ENCODE measurements at regions not wholly inside any gene's neighbourhood (a gene's known extent, or its start where the extent isn't known, plus 50 kb on each side); places are given as distances from the start of the nearest gene placed in this dataset.
"Not testable (repeated sequence)": the region's sequence is repeated elsewhere in the genome, so short reads cannot be mapped to it uniquely, and the experiment has no call there.

DNA sequence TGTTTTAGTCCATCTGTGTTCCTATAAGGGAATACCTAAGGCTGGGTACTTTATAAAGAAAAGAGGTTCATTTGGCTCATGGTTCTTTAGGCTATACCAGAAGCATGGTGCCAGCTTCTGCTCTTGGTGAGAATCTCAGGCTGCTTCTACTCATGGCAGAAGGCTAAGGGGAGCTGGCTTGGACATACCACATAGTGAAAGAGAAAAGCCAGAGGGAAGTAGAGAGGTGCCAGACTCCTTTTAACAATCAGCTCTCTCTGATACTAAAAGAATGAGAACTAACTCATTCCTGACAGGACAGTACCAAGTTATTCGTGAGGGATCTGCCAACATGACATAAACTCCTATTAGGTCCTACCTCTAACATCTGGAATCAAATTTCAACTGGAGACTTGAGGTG lies 1250.2 kb upstream of the CNTN5 start:
- Histone ChIP-seq H3F3A (ENCODE audit: insufficient read depth) (no peaks in the 10 kb centered on the region), H3K27me3 (ENCODE audit: low read length) (no peaks in the 10 kb centered on the region), H3K9me3 (ENCODE audit: insufficient read depth, low read length) (no peaks in the 10 kb centered on the region), H3K36me3 (ENCODE audit: low read length) (no peaks in the 10 kb centered on the region), H3K79me2 (ENCODE audit: insufficient read depth, low read length) (no peaks in the 10 kb centered on the region), H3K4me2 (ENCODE audit: low read depth, low read length, poor library complexity, severe bottlenecking) (no peak overlapping the region), H3K9me2 (replicated peaks; ENCODE audit: insufficient read depth, low read length) (no peaks in the 10 kb centered on the region; the same call in 1 of the 2 replicates), H3K27ac (ENCODE audit: low read depth, low read length) (no peak overlapping the region), H3K4me3 (ENCODE audit: insufficient read depth, low read length, poor library complexity, severe bottlenecking) (no peak overlapping the region), H4K20me1 (ENCODE audit: low read depth, low read length) (no peaks in the 10 kb centered on the region), H2AFZ (ENCODE audit: low read depth, low read length, severe bottlenecking) (no peak overlapping the region), H3K9ac (ENCODE audit: low read length) (no peak overlapping the region)
- TF ChIP-seq EZH2phosphoT487 (conservative IDR thresholded peaks at IDR 0.05; ENCODE audit: low read length), result no peak
- TF ChIP-seq, protein P1, sequence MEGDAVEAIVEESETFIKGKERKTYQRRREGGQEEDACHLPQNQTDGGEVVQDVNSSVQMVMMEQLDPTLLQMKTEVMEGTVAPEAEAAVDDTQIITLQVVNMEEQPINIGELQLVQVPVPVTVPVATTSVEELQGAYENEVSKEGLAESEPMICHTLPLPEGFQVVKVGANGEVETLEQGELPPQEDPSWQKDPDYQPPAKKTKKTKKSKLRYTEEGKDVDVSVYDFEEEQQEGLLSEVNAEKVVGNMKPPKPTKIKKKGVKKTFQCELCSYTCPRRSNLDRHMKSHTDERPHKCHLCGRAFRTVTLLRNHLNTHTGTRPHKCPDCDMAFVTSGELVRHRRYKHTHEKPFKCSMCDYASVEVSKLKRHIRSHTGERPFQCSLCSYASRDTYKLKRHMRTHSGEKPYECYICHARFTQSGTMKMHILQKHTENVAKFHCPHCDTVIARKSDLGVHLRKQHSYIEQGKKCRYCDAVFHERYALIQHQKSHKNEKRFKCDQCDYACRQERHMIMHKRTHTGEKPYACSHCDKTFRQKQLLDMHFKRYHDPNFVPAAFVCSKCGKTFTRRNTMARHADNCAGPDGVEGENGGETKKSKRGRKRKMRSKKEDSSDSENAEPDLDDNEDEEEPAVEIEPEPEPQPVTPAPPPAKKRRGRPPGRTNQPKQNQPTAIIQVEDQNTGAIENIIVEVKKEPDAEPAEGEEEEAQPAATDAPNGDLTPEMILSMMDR (IDR thresholded peaks at IDR 0.05; ENCODE audit: insufficient read depth, low read length, poor library complexity, severe bottlenecking), result no peak

DNA sequence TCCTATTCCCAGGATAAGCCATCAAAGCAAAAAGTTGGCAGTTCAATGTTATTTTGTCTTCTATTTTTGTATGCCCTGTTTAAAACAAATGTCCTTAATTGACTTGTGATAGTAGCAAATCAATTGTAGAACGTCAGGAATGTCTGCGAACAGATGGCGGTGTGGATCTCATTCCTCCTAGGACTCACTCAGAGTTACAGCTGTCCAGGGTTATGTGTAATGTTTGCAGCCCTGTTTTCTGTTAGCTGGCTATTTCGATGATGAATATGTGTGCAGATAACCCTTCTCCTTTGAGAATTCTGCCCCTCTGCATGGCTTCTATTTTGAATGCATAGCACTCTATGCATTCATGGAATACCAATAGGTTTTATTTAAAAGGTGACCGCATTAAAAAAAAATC lies 1248.0 kb upstream of the CNTN5 start:
- no peak overlapping the region for H3K4me2 ChIP-seq (ENCODE audit: low read depth, low read length, poor library complexity, severe bottlenecking)
- H3K36me3 ChIP-seq (ENCODE audit: low read length), result no peaks in the 10 kb centered on the region
- no peaks in the 10 kb centered on the region for H3K79me2 ChIP-seq (ENCODE audit: insufficient read depth, low read length)
- H3K27me3 ChIP-seq (ENCODE audit: low read length), result no peaks in the 10 kb centered on the region
- TF ChIP-seq EZH2phosphoT487 (conservative IDR thresholded peaks at IDR 0.05; ENCODE audit: low read length), result no peak
- TF ChIP-seq, protein P1 (IDR thresholded peaks at IDR 0.05; ENCODE audit: insufficient read depth, low read length, poor library complexity, severe bottlenecking), result no peak
- H2AFZ ChIP-seq (ENCODE audit: low read depth, low read length, severe bottlenecking), result no peak overlapping the region
- H3K27ac ChIP-seq (ENCODE audit: low read depth, low read length), result no peak overlapping the region
- no peaks in the 10 kb centered on the region for H3F3A ChIP-seq (ENCODE audit: insufficient read depth)
- no peaks in the 10 kb centered on the region for H3K9me2 ChIP-seq (replicated peaks; ENCODE audit: insufficient read depth, low read length)
- H3K4me3 ChIP-seq (ENCODE audit: insufficient read depth, low read length, poor library complexity, severe bottlenecking), result no peak overlapping the region
- no peak overlapping the region for H3K9ac ChIP-seq (ENCODE audit: low read length)
- no peaks in the 10 kb centered on the region for H3K9me3 ChIP-seq (ENCODE audit: insufficient read depth, low read length)
- H4K20me1 ChIP-seq (ENCODE audit: low read depth, low read length), result no peaks in the 10 kb centered on the region

DNA sequence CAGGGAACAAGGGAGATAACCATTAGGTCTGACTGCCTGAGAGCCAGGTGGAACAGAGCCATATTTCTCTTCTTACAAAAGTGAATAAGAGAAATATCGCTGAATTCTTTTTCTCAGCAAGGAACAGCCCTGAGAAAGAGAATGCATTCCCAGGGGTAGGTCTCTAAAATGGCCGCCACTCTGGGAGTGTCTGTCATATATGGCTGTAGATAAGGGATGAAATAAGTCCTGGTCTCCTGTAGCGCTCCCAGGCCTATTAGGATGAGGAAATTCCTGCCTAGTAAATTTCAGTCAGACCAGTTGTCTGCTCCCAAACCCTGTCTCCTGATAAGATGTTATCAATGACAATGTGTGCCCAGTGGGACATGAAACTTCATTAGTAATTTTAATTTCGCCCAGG lies 1236.4 kb upstream of the CNTN5 start:
- H3K27me3 ChIP-seq (ENCODE audit: low read length); H2AFZ ChIP-seq (ENCODE audit: low read depth, low read length, severe bottlenecking); H4K20me1 ChIP-seq (ENCODE audit: low read depth, low read length); H3K9ac ChIP-seq (ENCODE audit: low read length); H3K79me2 ChIP-seq (ENCODE audit: insufficient read depth, low read length); H3K4me2 ChIP-seq (ENCODE audit: low read depth, low read length, poor library complexity, severe bottlenecking); H3K36me3 ChIP-seq (ENCODE audit: low read length); H3K4me3 ChIP-seq (ENCODE audit: insufficient read depth, low read length, poor library complexity, severe bottlenecking); H3K9me3 ChIP-seq (ENCODE audit: insufficient read depth, low read length); H3K9me2 ChIP-seq (replicated peaks; ENCODE audit: insufficient read depth, low read length); H3K27ac ChIP-seq (ENCODE audit: low read depth, low read length); H3F3A ChIP-seq (ENCODE audit: insufficient read depth): not testable (repeated sequence)

DNA sequence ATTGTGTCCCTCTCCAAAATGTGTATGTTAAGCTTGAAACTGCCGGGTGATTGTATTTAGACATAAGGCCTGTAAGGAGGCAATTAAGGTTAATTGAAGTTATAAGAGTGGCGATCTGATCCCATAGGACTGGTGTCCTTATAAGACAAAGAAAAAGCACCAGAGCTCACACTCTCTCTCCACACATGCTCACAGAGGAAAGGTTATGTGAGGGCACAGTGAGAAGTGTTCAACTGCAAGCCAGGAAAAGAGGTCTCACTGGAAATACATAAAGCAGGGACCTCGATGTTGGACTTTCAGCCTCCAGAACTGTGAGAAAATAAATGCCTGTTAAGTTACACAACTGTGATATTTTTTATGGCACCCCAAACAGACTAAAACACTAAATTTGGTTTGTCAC lies 1233.8 kb upstream of the CNTN5 start:
- H3F3A ChIP-seq (ENCODE audit: insufficient read depth), result no peaks in the 10 kb centered on the region
- H4K20me1 ChIP-seq (ENCODE audit: low read depth, low read length), result no peaks in the 10 kb centered on the region
- H3K79me2 ChIP-seq (ENCODE audit: insufficient read depth, low read length), result no peaks in the 10 kb centered on the region
- TF ChIP-seq EZH2phosphoT487 (conservative IDR thresholded peaks at IDR 0.05; ENCODE audit: low read length), result no peak
- TF ChIP-seq, protein P1 (IDR thresholded peaks at IDR 0.05; ENCODE audit: insufficient read depth, low read length, poor library complexity, severe bottlenecking), result no peak
- H3K9me3 ChIP-seq (ENCODE audit: insufficient read depth, low read length), result no peaks in the 10 kb centered on the region
- no peak overlapping the region for H3K27ac ChIP-seq (ENCODE audit: low read depth, low read length)
- H2AFZ ChIP-seq (ENCODE audit: low read depth, low read length, severe bottlenecking), result no peak overlapping the region
- H3K4me3 ChIP-seq (ENCODE audit: insufficient read depth, low read length, poor library complexity, severe bottlenecking), result no peak overlapping the region
- H3K27me3 ChIP-seq (ENCODE audit: low read length), result no peaks in the 10 kb centered on the region
- H3K36me3 ChIP-seq (ENCODE audit: low read length), result no peaks in the 10 kb centered on the region
- H3K9ac ChIP-seq (ENCODE audit: low read length), result no peak overlapping the region
- no peak overlapping the region for H3K4me2 ChIP-seq (ENCODE audit: low read depth, low read length, poor library complexity, severe bottlenecking)
- no peaks in the 10 kb centered on the region for H3K9me2 ChIP-seq (replicated peaks; ENCODE audit: insufficient read depth, low read length)
